ENCODE measurements at regions not wholly inside any gene's neighbourhood (a gene's known extent, or its start where the extent isn't known, plus 50 kb on each side); places are given as distances from the start of the nearest gene placed in this dataset.
"Not testable (repeated sequence)": the region's sequence is repeated elsewhere in the genome, so short reads cannot be mapped to it uniquely, and the experiment has no call there.

GRCh38 chr12:71268598-71269280 lies 110.9 kb upstream of the TSPAN8 start:
- H3K36me3 ChIP-seq (ENCODE audit: control insufficient read depth in 2 of 3, insufficient read depth in 3 of 3, low read length in 3 of 3) = no peaks in the 10 kb centered on the region
- H3K4me3 ChIP-seq (ENCODE audit: low read length in 3 of 3) = no peak overlapping the region
- peaks cover 0 to 2% (median 0%) of the 10 kb centered on the region in 3 donors for H3K9me3 ChIP-seq (ENCODE audit: control insufficient read depth in 2 of 3, insufficient read depth in 1 of 3, low read length in 3 of 3)
- intact Hi-C loops (cut with DNase I) = no loop called here
- H3K27me3 ChIP-seq (ENCODE audit: control insufficient read depth, insufficient read depth, low read length) = no peaks in the 10 kb centered on the region
- H3K4me1 ChIP-seq (ENCODE audit: control insufficient read depth in 2 of 3, insufficient read depth in 2 of 3, low read depth in 1 of 3, low read length in 3 of 3) = no peaks in the 10 kb centered on the region
- DNase-seq = no peak
- no peak overlapping the region for H3K9ac ChIP-seq (ENCODE audit: low read length in 3 of 3)
- no peak for FAIRE-seq
- no peak for TF ChIP-seq CTCF (IDR thresholded peaks at IDR 0.05; ENCODE audit: borderline replicate concordance, extremely low read depth, insufficient read depth)
- H3K27ac ChIP-seq (ENCODE audit: low read depth in 2 of 2, low read length in 2 of 2) = no peak overlapping the region

- Histone ChIP-seq H3K27me3 (ENCODE audit: control insufficient read depth, insufficient read depth, low read length) (no peaks in the 10 kb centered on the region), H3K4me1 (ENCODE audit: control insufficient read depth in 2 of 3, insufficient read depth in 2 of 3, low read depth in 1 of 3, low read length in 3 of 3) (no peaks in the 10 kb centered on the region), H3K9ac (ENCODE audit: low read length in 3 of 3) (no peak overlapping the region), H3K36me3 (ENCODE audit: control insufficient read depth in 2 of 3, insufficient read depth in 3 of 3, low read length in 3 of 3) (no peaks in the 10 kb centered on the region), H3K9me3 (ENCODE audit: control insufficient read depth in 2 of 3, insufficient read depth in 1 of 3, low read length in 3 of 3) (peaks cover 0 to 2% (median 0%) of the 10 kb centered on the region in 3 donors), H3K27ac (ENCODE audit: low read depth in 2 of 2, low read length in 2 of 2) (no peak overlapping the region), H3K4me3 (ENCODE audit: low read length in 3 of 3) (no peak overlapping the region)
- no peak for TF ChIP-seq CTCF (IDR thresholded peaks at IDR 0.05; ENCODE audit: borderline replicate concordance, extremely low read depth, insufficient read depth)
- intact Hi-C loops (cut with DNase I) = no loop called here
- DNase-seq (no peak), FAIRE-seq (no peak)
These were observed 108.8 kb upstream of the TSPAN8 start for GRCh38 chr12:71266606-71267005.

GRCh38 chr12:71265731-71266130 lies 107.9 kb upstream of the TSPAN8 start:
- DNase-seq; H3K27ac ChIP-seq (ENCODE audit: low read depth in 2 of 2, low read length in 2 of 2); H3K27me3 ChIP-seq (ENCODE audit: control insufficient read depth, insufficient read depth, low read length); H3K4me3 ChIP-seq (ENCODE audit: low read length in 3 of 3); H3K9ac ChIP-seq (ENCODE audit: low read length in 3 of 3); intact Hi-C loops (cut with DNase I); H3K36me3 ChIP-seq (ENCODE audit: control insufficient read depth in 2 of 3, insufficient read depth in 3 of 3, low read length in 3 of 3); FAIRE-seq; H3K9me3 ChIP-seq (ENCODE audit: control insufficient read depth in 2 of 3, insufficient read depth in 1 of 3, low read length in 3 of 3); H3K4me1 ChIP-seq (ENCODE audit: control insufficient read depth in 2 of 3, insufficient read depth in 2 of 3, low read depth in 1 of 3, low read length in 3 of 3): not testable (repeated sequence)

- intact Hi-C loops (cut with DNase I) = no loop called here
- H3K27ac ChIP-seq (ENCODE audit: low read depth in 2 of 2, low read length in 2 of 2) = no peak overlapping the region
- no peaks in the 10 kb centered on the region for H3K9me3 ChIP-seq (ENCODE audit: control insufficient read depth in 2 of 3, insufficient read depth in 1 of 3, low read length in 3 of 3)
- no peak overlapping the region for H3K4me3 ChIP-seq (ENCODE audit: low read length in 3 of 3)
- no peaks in the 10 kb centered on the region for H3K36me3 ChIP-seq (ENCODE audit: control insufficient read depth in 2 of 3, insufficient read depth in 3 of 3, low read length in 3 of 3)
- TF ChIP-seq CTCF (IDR thresholded peaks at IDR 0.05; ENCODE audit: borderline replicate concordance, extremely low read depth, insufficient read depth) = no peak
- H3K4me1 ChIP-seq (ENCODE audit: control insufficient read depth in 2 of 3, insufficient read depth in 2 of 3, low read depth in 1 of 3, low read length in 3 of 3) = no peaks in the 10 kb centered on the region
- no peak for FAIRE-seq
- no peak overlapping the region for H3K9ac ChIP-seq (ENCODE audit: low read length in 3 of 3)
- no peak for DNase-seq
- no peaks in the 10 kb centered on the region for H3K27me3 ChIP-seq (ENCODE audit: control insufficient read depth, insufficient read depth, low read length)
These were observed 104.7 kb upstream of the TSPAN8 start for GRCh38 chr12:71262466-71262865.

Measured in kidney (tissue), 13 donors.